ENCODE measurements at regions not wholly inside any gene's neighbourhood (a gene's known extent, or its start where the extent isn't known, plus 50 kb on each side); places are given as distances from the start of the nearest gene placed in this dataset.

DNA sequence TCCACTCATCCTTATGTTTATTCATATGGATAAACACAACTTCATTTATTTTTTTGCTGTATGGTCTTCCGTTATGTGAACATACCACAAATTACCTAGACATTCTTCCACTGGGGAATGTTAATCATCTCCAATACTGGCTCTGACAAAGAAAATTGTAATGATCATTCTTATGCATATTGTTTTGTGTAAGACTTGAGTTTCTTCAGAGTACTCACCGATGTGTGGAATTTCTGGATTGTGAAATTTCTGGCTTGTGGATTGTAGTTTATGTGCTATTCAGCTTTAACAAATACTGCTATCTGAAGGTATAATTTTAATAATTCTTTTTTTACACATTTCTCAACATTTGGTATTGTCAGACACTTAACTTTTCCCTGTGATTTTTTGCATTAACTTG lies 212.2 kb upstream of the THUMPD2 start:
- no peak for TF ChIP-seq POLR2A (IDR thresholded peaks at IDR 0.05)
- TF ChIP-seq, protein P1, sequence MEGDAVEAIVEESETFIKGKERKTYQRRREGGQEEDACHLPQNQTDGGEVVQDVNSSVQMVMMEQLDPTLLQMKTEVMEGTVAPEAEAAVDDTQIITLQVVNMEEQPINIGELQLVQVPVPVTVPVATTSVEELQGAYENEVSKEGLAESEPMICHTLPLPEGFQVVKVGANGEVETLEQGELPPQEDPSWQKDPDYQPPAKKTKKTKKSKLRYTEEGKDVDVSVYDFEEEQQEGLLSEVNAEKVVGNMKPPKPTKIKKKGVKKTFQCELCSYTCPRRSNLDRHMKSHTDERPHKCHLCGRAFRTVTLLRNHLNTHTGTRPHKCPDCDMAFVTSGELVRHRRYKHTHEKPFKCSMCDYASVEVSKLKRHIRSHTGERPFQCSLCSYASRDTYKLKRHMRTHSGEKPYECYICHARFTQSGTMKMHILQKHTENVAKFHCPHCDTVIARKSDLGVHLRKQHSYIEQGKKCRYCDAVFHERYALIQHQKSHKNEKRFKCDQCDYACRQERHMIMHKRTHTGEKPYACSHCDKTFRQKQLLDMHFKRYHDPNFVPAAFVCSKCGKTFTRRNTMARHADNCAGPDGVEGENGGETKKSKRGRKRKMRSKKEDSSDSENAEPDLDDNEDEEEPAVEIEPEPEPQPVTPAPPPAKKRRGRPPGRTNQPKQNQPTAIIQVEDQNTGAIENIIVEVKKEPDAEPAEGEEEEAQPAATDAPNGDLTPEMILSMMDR (IDR thresholded peaks at IDR 0.05): no peak
- no peak for TF ChIP-seq EP300 (IDR thresholded peaks at IDR 0.05)

All from ovary (tissue), 3 donors.